ENCODE measurements at regions not wholly inside any gene's neighbourhood (a gene's known extent, or its start where the extent isn't known, plus 50 kb on each side); places are given as distances from the start of the nearest gene placed in this dataset.

DNA sequence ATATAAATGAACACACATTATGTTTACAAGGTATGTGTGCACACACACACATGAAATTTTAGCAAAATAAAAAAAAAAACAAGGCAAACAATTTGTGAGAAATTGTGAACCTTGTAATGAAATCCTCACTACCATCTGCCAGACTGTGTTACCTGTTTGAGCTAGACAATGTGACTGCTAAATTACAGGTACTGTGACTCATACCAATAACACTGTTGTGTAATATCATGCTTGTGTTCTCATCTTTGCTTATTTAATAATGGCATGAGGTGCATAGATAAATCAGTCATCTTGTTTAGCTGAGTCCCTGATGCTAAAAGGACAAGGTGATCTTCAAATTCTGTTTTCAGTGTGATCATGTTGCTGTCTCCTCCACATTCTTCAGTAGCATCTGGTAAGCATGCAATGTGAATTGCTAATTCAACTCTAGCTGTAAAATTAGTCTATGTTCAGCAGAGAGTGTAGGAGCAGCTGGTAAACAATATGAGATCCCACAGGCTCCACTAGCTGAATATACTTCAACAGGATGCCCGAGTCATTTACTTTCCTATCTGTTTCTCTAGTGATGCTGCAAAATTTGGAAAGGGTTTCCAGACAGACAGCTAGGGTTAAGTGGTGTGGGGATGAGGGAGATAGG, 966.3 kb upstream of the C9orf72 start:
- Histone ChIP-seq H3K4me3 (ENCODE audit: low read depth in 2 of 2, low read length in 2 of 2) (no peak overlapping the region), H3K27me3 (ENCODE audit: control insufficient read depth, insufficient read depth, low read length) (no peaks in the 10 kb centered on the region), H3K4me1 (ENCODE audit: control insufficient read depth, insufficient read depth, low read length) (no peaks in the 10 kb centered on the region), H3K9me3 (ENCODE audit: control insufficient read depth, insufficient read depth, low read depth, low read length) (no peaks in the 10 kb centered on the region), H3K27ac (ENCODE audit: low read length) (no peak overlapping the region), H3K36me3 (ENCODE audit: control insufficient read depth, insufficient read depth, low read length) (no peaks in the 10 kb centered on the region)
- no peak for ATAC-seq
- CTCF ChIA-PET, result no interaction called here
- no peak for DNase-seq (ENCODE audit: low read depth, low spot score)
- TF ChIP-seq, protein P1, sequence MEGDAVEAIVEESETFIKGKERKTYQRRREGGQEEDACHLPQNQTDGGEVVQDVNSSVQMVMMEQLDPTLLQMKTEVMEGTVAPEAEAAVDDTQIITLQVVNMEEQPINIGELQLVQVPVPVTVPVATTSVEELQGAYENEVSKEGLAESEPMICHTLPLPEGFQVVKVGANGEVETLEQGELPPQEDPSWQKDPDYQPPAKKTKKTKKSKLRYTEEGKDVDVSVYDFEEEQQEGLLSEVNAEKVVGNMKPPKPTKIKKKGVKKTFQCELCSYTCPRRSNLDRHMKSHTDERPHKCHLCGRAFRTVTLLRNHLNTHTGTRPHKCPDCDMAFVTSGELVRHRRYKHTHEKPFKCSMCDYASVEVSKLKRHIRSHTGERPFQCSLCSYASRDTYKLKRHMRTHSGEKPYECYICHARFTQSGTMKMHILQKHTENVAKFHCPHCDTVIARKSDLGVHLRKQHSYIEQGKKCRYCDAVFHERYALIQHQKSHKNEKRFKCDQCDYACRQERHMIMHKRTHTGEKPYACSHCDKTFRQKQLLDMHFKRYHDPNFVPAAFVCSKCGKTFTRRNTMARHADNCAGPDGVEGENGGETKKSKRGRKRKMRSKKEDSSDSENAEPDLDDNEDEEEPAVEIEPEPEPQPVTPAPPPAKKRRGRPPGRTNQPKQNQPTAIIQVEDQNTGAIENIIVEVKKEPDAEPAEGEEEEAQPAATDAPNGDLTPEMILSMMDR (IDR thresholded peaks at IDR 0.05), result no peak
- no peak for TF ChIP-seq TCF7L2 (IDR thresholded peaks at IDR 0.05; ENCODE audit: low read depth, low read length)
- TF ChIP-seq SIN3A (IDR thresholded peaks at IDR 0.05; ENCODE audit: borderline replicate concordance, insufficient read depth, low read depth, low read length), result no peak
- in situ Hi-C loops (cut with HindIII; ENCODE audit: low pct_unique_long_range_greater_than_20kb, low sequenced_read_pairs) (no loop called here), intact Hi-C loops (cut with micrococcal nuclease; ENCODE audit: unreplicated experiment) (no loop called here)
- no TSS peak for BruUV-seq (replicated peaks)
- POLR2A ChIA-PET, result no interaction called here

DNA sequence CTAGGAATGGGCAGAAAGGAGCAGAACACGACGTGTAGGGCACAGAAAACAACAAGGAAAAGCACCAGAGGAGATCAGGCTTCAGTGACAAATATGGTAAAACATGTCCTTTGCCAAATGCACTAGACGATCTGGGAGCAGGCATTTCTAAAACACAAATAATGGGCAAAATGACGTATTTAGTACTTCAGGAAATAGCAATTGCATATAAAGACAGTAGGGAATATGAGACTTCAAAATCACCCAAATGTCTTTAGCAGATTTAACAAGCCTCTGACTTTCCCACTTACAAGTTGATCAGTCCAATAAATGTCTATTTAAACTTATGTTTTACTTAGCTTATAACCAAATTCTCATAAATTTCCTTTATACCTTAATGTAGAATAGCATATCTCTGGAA, 969.6 kb upstream of the C9orf72 start:
- ChIA-PET CTCF (no interaction called here), POLR2A (no interaction called here)
- intact Hi-C loops (cut with micrococcal nuclease; ENCODE audit: unreplicated experiment), result no loop called here
- Histone ChIP-seq H3K36me3 (ENCODE audit: control insufficient read depth, insufficient read depth, low read length) (no peaks in the 10 kb centered on the region), H3K27ac (ENCODE audit: low read length) (no peak overlapping the region), H3K9me3 (ENCODE audit: control insufficient read depth, insufficient read depth, low read depth, low read length) (no peaks in the 10 kb centered on the region), H3K4me3 (ENCODE audit: low read depth in 2 of 2, low read length in 2 of 2) (no peak overlapping the region), H3K4me1 (ENCODE audit: control insufficient read depth, insufficient read depth, low read length) (no peaks in the 10 kb centered on the region), H3K27me3 (ENCODE audit: control insufficient read depth, insufficient read depth, low read length) (no peaks in the 10 kb centered on the region)
- ATAC-seq, result no peak
- no peak for TF ChIP-seq SIN3A (IDR thresholded peaks at IDR 0.05; ENCODE audit: borderline replicate concordance, insufficient read depth, low read depth, low read length)
- no peak for TF ChIP-seq TCF7L2 (IDR thresholded peaks at IDR 0.05; ENCODE audit: low read depth, low read length)
- TF ChIP-seq POLR2AphosphoS5 (IDR thresholded peaks at IDR 0.05; ENCODE audit: low read depth, low read length), result no peak
- TF ChIP-seq, protein P1 (IDR thresholded peaks at IDR 0.05), result no peak
- TF ChIP-seq, protein P2, sequence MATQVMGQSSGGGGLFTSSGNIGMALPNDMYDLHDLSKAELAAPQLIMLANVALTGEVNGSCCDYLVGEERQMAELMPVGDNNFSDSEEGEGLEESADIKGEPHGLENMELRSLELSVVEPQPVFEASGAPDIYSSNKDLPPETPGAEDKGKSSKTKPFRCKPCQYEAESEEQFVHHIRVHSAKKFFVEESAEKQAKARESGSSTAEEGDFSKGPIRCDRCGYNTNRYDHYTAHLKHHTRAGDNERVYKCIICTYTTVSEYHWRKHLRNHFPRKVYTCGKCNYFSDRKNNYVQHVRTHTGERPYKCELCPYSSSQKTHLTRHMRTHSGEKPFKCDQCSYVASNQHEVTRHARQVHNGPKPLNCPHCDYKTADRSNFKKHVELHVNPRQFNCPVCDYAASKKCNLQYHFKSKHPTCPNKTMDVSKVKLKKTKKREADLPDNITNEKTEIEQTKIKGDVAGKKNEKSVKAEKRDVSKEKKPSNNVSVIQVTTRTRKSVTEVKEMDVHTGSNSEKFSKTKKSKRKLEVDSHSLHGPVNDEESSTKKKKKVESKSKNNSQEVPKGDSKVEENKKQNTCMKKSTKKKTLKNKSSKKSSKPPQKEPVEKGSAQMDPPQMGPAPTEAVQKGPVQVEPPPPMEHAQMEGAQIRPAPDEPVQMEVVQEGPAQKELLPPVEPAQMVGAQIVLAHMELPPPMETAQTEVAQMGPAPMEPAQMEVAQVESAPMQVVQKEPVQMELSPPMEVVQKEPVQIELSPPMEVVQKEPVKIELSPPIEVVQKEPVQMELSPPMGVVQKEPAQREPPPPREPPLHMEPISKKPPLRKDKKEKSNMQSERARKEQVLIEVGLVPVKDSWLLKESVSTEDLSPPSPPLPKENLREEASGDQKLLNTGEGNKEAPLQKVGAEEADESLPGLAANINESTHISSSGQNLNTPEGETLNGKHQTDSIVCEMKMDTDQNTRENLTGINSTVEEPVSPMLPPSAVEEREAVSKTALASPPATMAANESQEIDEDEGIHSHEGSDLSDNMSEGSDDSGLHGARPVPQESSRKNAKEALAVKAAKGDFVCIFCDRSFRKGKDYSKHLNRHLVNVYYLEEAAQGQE (IDR thresholded peaks at IDR 0.05; ENCODE audit: insufficient read depth in 1 of 2, low read depth in 2 of 2, low read length in 1 of 2), result no peak
- in situ Hi-C loops (cut with HindIII; ENCODE audit: low pct_unique_long_range_greater_than_20kb, low sequenced_read_pairs), result no loop called here
- DNase-seq (ENCODE audit: low read depth, low spot score), result no peak
- no TSS peak for BruUV-seq (replicated peaks)
